Stomach (tissue), 4 donors: ENCODE measurements at regions not wholly inside any gene's neighbourhood (a gene's known extent, or its start where the extent isn't known, plus 50 kb on each side); places are given as distances from the start of the nearest gene placed in this dataset.

ENCODE experiments used
- CTCF ChIP-seq, 7 experiments: fragments of 450-650 bp in 4 of 7; fragments of 200-600 bp in 3 of 7; sonication (generic) in 3 of 7; IDR thresholded peaks; one replicate each; pipeline ENCODE4 v1.5.1; 2016 to 2019; ENCODE audit warnings: antibody characterized with exemption in 7 of 7, control low read depth in 2 of 7, mild to moderate bottlenecking in 1 of 7
- EP300 ChIP-seq: sonication (generic); formaldehyde crosslinking; IDR thresholded peaks from one replicate; pipeline ENCODE4 v1.6.1; 2017; ENCODE audit warnings: antibody characterized with exemption
- POLR2AphosphoS5 ChIP-seq, 3 donors: sonication (generic); formaldehyde crosslinking; IDR thresholded peaks; one replicate each; pipeline ENCODE4 v1.6.1; 2016; ENCODE audit warnings: antibody characterized with exemption in 3 of 3

- no peak for TF ChIP-seq CTCF (IDR thresholded peaks at IDR 0.05)
- no peak for TF ChIP-seq POLR2AphosphoS5 (IDR thresholded peaks at IDR 0.05)
- no peak for TF ChIP-seq EP300
These were observed 428.1 kb downstream of the ARHGEF28 start for GRCh38 chr5:74054139-74054538.
